ENCODE measurements at regions not wholly inside any gene's neighbourhood (a gene's known extent, or its start where the extent isn't known, plus 50 kb on each side); places are given as distances from the start of the nearest gene placed in this dataset.

DNA sequence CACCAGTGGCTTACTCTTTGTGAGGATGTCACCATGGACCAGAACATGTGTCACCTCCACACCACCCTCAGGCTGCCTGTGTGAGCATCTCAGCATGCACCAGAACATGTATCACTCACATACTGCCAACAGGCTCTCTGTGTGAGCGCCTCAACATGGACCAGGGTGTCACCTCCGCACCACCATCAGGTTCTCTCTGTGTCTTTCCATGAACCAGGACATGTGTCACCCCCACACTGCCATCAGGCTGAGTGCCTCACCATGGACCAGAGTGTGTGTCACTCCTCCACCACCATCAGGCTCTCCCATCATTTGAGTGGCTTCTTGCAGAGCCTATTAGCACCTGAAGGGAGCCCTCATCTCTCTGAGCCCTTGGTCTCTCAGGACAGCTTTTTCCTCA, 125.2 kb downstream of the ZNF648 start:
- no peak for TF ChIP-seq GATA2 (IDR thresholded peaks at IDR 0.05; ENCODE audit: low read depth, low read length)
- TF ChIP-seq GATA3 (IDR thresholded peaks at IDR 0.05; ENCODE audit: low read depth, low read length) = no peak
